Mesothelial cell of epicardium (in vitro differentiated cells): ENCODE measurements at regions not wholly inside any gene's neighbourhood (a gene's known extent, or its start where the extent isn't known, plus 50 kb on each side); places are given as distances from the start of the nearest gene placed in this dataset.

Source experiments
- DNase-seq, 2 experiments: peaks; one replicate each; pipeline ENCODE4 v3.0.0; 2021; ENCODE audit warnings: low spot score in 2 of 2; ENCODE audit not compliant: unreplicated experiment in 2 of 2
- H3K27ac Mint-ChIP-seq: 2 replicates; pipeline ENCODE4 v1.8.0; 2021; ENCODE audit warnings: mixed read lengths
- H3K27me3 Mint-ChIP-seq: 2 replicates; pipeline ENCODE4 v1.8.0; 2021; ENCODE audit warnings: low read depth, mixed read lengths
- H3K36me3 Mint-ChIP-seq: 2 replicates; pipeline ENCODE4 v1.8.0; 2021; ENCODE audit warnings: mixed read lengths
- H3K4me1 Mint-ChIP-seq: 2 replicates; pipeline ENCODE4 v1.8.0; 2021; ENCODE audit warnings: mixed read lengths
- H3K4me3 Mint-ChIP-seq: 2 replicates; pipeline ENCODE4 v1.8.0; 2021; ENCODE audit warnings: mild to moderate bottlenecking, moderate library complexity, mixed read lengths
- H3K9me3 Mint-ChIP-seq: 2 replicates; pipeline ENCODE4 v1.8.0; 2021; ENCODE audit warnings: mixed read lengths
- CTCF ChIP-seq: fragments of 200-600 bp; sonication (generic); IDR thresholded peaks from one replicate; pipeline ENCODE4 v1.5.0; 2021; ENCODE audit warnings: antibody characterized with exemption; ENCODE audit not compliant: unreplicated experiment

GRCh38 chrX:118220509-118220908 is 103.9 kb upstream of the KLHL13 start:
- Mint-ChIP-seq H3K27me3 (no peaks in the 10 kb centered on the region), H3K4me3 (no peak overlapping the region), H3K36me3 (no peaks in the 10 kb centered on the region), H3K4me1 (peaks cover 18% of the 10 kb centered on the region), H3K27ac (no peak overlapping the region), H3K9me3 (peaks cover 29% of the 10 kb centered on the region)
- no peak for TF ChIP-seq CTCF
- DNase-seq, result no peak

DNA sequence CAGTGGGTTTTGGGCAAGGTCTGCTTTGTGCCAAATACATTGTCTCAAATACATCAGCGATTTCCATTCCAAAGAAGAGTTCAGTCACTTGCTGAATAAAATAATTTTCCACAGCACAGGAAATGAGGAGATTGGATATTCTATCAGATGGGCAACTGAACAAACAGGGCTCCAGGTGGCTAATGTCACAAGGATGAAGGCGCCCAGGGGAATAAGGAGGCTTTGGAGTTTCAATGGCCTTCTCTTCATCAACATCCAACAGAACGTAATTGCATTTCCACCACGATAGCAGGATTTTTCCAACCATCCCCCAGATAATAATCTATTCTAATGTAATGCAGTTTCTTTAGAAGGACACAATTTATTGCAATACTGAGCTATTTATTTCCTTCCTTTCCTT is 104.7 kb upstream of the KLHL13 start:
- Mint-ChIP-seq H3K27ac (peak overlapping the region; percentile 41), H3K4me1 (peaks cover 20% of the 10 kb centered on the region), H3K4me3 (no peak overlapping the region), H3K27me3 (no peaks in the 10 kb centered on the region), H3K36me3 (no peaks in the 10 kb centered on the region), H3K9me3 (peaks cover 29% of the 10 kb centered on the region)
- no peak for TF ChIP-seq CTCF
- no peak for DNase-seq

- DNase-seq, result no peak
- peaks cover 28% of the 10 kb centered on the region for H3K9me3 Mint-ChIP-seq
- no peak overlapping the region for H3K27ac Mint-ChIP-seq
- no peak overlapping the region for H3K4me3 Mint-ChIP-seq
- TF ChIP-seq CTCF, result no peak
- H3K36me3 Mint-ChIP-seq, result no peaks in the 10 kb centered on the region
- peaks cover 19% of the 10 kb centered on the region for H3K4me1 Mint-ChIP-seq
- no peaks in the 10 kb centered on the region for H3K27me3 Mint-ChIP-seq
Measured at GRCh38 chrX:118221733-118222132, 105.1 kb upstream of the KLHL13 start.

GRCh38 chrX:118222421-118222820 is 105.8 kb upstream of the KLHL13 start:
- no peak for TF ChIP-seq CTCF
- no peak for DNase-seq
- Mint-ChIP-seq H3K4me1 (peaks cover 19% of the 10 kb centered on the region), H3K27ac (no peak overlapping the region), H3K4me3 (no peak overlapping the region), H3K36me3 (no peaks in the 10 kb centered on the region), H3K9me3 (peaks cover 26% of the 10 kb centered on the region), H3K27me3 (no peaks in the 10 kb centered on the region)

DNA sequence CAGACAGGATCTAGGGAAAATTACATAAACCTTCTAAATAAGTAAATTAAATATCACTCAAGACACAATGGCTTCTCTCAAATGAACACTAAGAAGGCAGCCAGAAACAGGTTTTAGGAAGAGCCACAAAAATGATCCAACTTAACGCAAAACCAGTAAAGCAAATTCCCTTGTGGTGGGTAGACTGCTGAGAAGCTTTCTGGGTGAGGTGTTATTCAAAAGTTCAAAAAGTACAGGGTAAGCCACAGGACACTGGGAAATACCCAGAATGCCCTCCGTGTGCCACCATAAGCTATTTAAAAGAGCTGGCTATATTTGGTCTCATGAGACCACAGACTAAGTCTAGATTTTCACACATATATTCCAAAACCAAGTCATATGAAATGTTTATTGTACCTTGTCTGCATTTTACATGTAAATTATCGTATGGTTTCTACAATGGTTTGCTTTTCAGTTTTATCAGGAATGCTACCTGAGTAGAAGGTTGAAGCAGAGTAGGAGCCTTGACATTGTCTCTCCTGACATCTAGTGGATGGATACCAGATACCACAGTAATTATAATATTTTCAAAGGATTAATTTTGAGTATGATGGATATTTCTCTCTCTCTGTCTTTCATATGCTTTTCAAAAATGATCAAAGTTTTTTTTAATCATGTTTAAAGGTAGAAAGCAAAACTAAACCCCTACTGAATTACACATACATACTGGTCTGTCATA is 109.3 kb upstream of the KLHL13 start:
- H3K4me3 Mint-ChIP-seq, result no peak overlapping the region
- peak overlapping the region; percentile 81 for H3K27ac Mint-ChIP-seq
- H3K27me3 Mint-ChIP-seq, result no peaks in the 10 kb centered on the region
- peaks cover 10% of the 10 kb centered on the region for H3K9me3 Mint-ChIP-seq
- DNase-seq, result no peak
- peaks cover 19% of the 10 kb centered on the region for H3K4me1 Mint-ChIP-seq
- peak; percentile 29 for TF ChIP-seq CTCF
- H3K36me3 Mint-ChIP-seq, result no peaks in the 10 kb centered on the region
